DND-41 (cell line): ENCODE measurements at regions not wholly inside any gene's neighbourhood (a gene's known extent, or its start where the extent isn't known, plus 50 kb on each side); places are given as distances from the start of the nearest gene placed in this dataset.

Source experiments
- ATAC-seq: fragments of 200-7000 bp; cut with Tn5 transposase; 3 replicates; pipeline ENCODE4 v1.9.1; 2021; ENCODE audit warnings: low read depth; ENCODE audit not compliant: insufficient read depth
- DNase-seq: peaks from one replicate; pipeline ENCODE4 v3.0.0-alpha.2; 2020
- H2AFZ ChIP-seq: 2 replicates; pipeline ENCODE4 v1.6.0; 2012; ENCODE audit warnings: low read depth, low read length
- H3K27ac ChIP-seq: 2 replicates; pipeline ENCODE4 v1.5.1; 2012; ENCODE audit warnings: low read length, inconsistent platforms
- H3K27me3 ChIP-seq: fragments of 200-600 bp; sonication (generic); 2 replicates; pipeline ENCODE4 v1.6.0; 2012; ENCODE audit warnings: low read length, mild to moderate bottlenecking, inconsistent platforms; ENCODE audit not compliant: insufficient read depth, poor library complexity
- H3K36me3 ChIP-seq: 2 replicates; pipeline ENCODE4 v1.5.1; 2012; ENCODE audit warnings: low read length, inconsistent platforms; ENCODE audit not compliant: insufficient read depth
- H3K4me1 ChIP-seq: 2 replicates; pipeline ENCODE4 v1.5.1; 2012; ENCODE audit warnings: mild to moderate bottlenecking, low read length; ENCODE audit not compliant: insufficient read depth
- H3K4me2 ChIP-seq: 2 replicates; pipeline ENCODE4 v1.6.0; 2012; ENCODE audit warnings: mild to moderate bottlenecking, moderate library complexity, low read length, inconsistent platforms; ENCODE audit not compliant: insufficient read depth
- H3K4me3 ChIP-seq, 2 experiments: fragments of 200-600 bp in 1 of 2; shearing (Covaris generic) in 1 of 2; 2 replicates each; pipeline ENCODE4 v1.5.1; 2012 to 2016; ENCODE audit warnings: inconsistent platforms in 2 of 2, low read length in 2 of 2, mild to moderate bottlenecking in 2 of 2, low read depth in 1 of 2, moderate library complexity in 1 of 2
- H3K79me2 ChIP-seq: 2 replicates; pipeline ENCODE4 v1.6.0; 2012; ENCODE audit warnings: low read length, inconsistent platforms; ENCODE audit not compliant: insufficient read depth
- H3K9ac ChIP-seq: 2 replicates; pipeline ENCODE4 v1.6.0; 2012; ENCODE audit warnings: low read depth, mild to moderate bottlenecking, inconsistent platforms, low read length, moderate library complexity
- H3K9me3 ChIP-seq: 2 replicates; pipeline ENCODE4 v1.5.1; 2012; ENCODE audit warnings: low read length, moderate library complexity, mild to moderate bottlenecking, inconsistent platforms; ENCODE audit not compliant: insufficient read depth, severe bottlenecking
- H4K20me1 ChIP-seq: 2 replicates; pipeline ENCODE4 v1.6.0; 2012; ENCODE audit warnings: low read length; ENCODE audit not compliant: insufficient read depth
- EZH2 ChIP-seq: IDR thresholded peaks from 3 replicates; pipeline ENCODE4 v1.6.1; 2012; ENCODE audit warnings: borderline replicate concordance, low read depth, mild to moderate bottlenecking, moderate library complexity, low read length, inconsistent platforms; ENCODE audit not compliant: severe bottlenecking
- TF ChIP-seq, protein P1 (sequence below): IDR thresholded peaks from 2 replicates; pipeline ENCODE4 v1.5.1; 2012; ENCODE audit warnings: borderline replicate concordance, low read length, moderate library complexity, mild to moderate bottlenecking; ENCODE audit not compliant: poor library complexity, severe bottlenecking; ENCODE audit errors: extremely low read depth

DNA sequence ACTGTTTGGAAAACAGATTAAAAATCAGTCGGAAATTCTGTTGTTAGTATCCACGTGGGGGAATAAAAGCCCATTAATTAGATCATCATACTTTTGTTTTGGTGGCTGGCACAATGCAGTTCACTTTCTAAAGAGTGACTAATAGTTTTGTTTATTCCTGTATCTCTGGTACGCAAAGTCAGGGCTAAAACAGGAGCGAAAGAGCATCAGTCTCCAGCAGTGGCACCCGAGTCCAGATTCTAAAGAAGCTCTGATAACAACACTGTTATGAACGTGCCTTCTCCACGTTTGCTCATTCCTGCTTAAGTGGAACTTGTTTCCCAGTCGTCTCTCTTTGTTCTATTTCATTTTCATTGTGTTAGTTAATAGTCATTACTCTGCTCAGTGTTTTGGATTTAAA lies 69.6 kb downstream of the HSPA13 start:
- Histone ChIP-seq H3K27ac (no peak overlapping the region), H3K79me2 (no peaks in the 10 kb centered on the region), H3K4me3 (no peak overlapping the region), H3K9ac (no peak overlapping the region), H3K36me3 (no peaks in the 10 kb centered on the region), H3K9me3 (no peaks in the 10 kb centered on the region), H3K27me3 (no peaks in the 10 kb centered on the region), H2AFZ (no peak overlapping the region), H3K4me1 (no peaks in the 10 kb centered on the region), H4K20me1 (no peaks in the 10 kb centered on the region), H3K4me2 (no peak overlapping the region)
- TF ChIP-seq, protein P1, sequence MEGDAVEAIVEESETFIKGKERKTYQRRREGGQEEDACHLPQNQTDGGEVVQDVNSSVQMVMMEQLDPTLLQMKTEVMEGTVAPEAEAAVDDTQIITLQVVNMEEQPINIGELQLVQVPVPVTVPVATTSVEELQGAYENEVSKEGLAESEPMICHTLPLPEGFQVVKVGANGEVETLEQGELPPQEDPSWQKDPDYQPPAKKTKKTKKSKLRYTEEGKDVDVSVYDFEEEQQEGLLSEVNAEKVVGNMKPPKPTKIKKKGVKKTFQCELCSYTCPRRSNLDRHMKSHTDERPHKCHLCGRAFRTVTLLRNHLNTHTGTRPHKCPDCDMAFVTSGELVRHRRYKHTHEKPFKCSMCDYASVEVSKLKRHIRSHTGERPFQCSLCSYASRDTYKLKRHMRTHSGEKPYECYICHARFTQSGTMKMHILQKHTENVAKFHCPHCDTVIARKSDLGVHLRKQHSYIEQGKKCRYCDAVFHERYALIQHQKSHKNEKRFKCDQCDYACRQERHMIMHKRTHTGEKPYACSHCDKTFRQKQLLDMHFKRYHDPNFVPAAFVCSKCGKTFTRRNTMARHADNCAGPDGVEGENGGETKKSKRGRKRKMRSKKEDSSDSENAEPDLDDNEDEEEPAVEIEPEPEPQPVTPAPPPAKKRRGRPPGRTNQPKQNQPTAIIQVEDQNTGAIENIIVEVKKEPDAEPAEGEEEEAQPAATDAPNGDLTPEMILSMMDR: no peak
- no peak for TF ChIP-seq EZH2
- no peak for ATAC-seq
- DNase-seq: no peak

DNA sequence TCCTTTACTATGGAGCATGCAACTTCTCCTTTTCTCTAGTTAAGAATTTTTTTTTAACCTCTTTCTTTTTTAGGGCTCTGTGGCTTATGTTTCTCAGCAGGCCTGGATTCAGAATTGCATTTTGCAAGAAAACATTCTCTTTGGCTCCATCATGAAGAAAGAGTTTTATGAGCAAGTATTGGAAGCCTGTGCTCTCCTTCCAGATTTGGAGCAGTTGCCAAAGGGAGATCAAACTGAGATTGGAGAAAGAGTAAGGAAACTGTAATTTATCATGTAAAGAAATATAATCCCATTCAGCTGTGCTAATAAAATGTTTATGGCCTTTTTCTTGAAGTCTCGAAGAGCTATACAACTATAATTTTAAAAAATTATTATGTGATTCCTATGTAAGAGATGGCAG lies 70.1 kb downstream of the HSPA13 start:
- no peak for TF ChIP-seq EZH2
- TF ChIP-seq, protein P1: no peak
- Histone ChIP-seq H2AFZ (no peak overlapping the region), H3K36me3 (no peaks in the 10 kb centered on the region), H3K79me2 (no peaks in the 10 kb centered on the region), H3K9me3 (no peaks in the 10 kb centered on the region), H3K4me3 (no peak overlapping the region), H3K4me1 (no peaks in the 10 kb centered on the region), H3K27me3 (no peaks in the 10 kb centered on the region), H3K27ac (no peak overlapping the region), H4K20me1 (no peaks in the 10 kb centered on the region), H3K9ac (no peak overlapping the region), H3K4me2 (no peak overlapping the region)
- ATAC-seq: no peak
- DNase-seq: no peak

DNA sequence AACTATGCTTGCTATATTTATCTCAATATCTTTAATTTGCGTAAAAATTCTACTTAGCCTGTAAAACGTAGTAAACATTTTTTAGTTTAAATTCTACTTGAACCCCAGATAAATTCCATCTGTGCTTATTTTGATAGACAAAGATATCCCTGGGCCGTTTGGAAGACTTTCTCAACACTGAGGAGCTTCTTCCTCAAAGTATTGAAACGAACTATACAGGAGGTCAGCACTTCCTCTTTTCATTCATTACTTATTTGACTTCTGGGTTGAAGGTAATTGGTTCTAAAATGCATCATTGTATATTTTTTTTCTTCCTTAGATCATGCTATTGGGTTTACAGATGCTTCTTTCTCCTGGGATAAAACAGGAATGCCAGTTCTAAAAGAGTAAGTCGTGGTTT lies 74.7 kb downstream of the HSPA13 start:
- no peak overlapping the region for H3K4me2 ChIP-seq
- H3K4me3 ChIP-seq: no peak overlapping the region
- no peaks in the 10 kb centered on the region for H3K27me3 ChIP-seq
- H3K36me3 ChIP-seq: no peaks in the 10 kb centered on the region
- H3K4me1 ChIP-seq: no peaks in the 10 kb centered on the region
- H4K20me1 ChIP-seq: no peaks in the 10 kb centered on the region
- no peak for TF ChIP-seq EZH2
- TF ChIP-seq, protein P1: no peak
- no peak overlapping the region for H3K27ac ChIP-seq
- H2AFZ ChIP-seq: no peak overlapping the region
- ATAC-seq (no peak), DNase-seq (no peak)
- no peaks in the 10 kb centered on the region for H3K9me3 ChIP-seq
- no peaks in the 10 kb centered on the region for H3K79me2 ChIP-seq
- H3K9ac ChIP-seq: no peak overlapping the region
